ENCODE measurements at regions not wholly inside any gene's neighbourhood (a gene's known extent, or its start where the extent isn't known, plus 50 kb on each side); places are given as distances from the start of the nearest gene placed in this dataset.
"Not testable (repeated sequence)": the region's sequence is repeated elsewhere in the genome, so short reads cannot be mapped to it uniquely, and the experiment has no call there.

DNA sequence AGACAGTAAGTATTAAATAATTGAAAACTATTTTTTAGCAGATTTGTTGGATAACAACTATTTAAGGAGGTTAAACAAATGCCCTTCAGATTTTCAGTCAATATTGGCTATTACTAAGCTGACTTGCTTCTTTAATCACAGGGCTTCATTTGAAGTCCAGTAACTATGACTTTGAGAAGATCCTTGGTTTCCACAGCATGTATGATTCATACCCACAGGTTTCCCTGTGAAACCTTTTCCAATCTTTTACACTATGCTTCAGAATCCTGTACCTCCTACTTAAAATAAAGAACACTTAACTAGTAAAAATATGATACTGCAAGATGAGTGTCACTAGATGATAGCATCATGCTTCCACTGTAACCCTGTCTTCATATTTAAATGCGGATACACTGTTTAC, 211.9 kb downstream of the SPATA31A1 start:
- not testable (repeated sequence) for DNase-seq

DNA sequence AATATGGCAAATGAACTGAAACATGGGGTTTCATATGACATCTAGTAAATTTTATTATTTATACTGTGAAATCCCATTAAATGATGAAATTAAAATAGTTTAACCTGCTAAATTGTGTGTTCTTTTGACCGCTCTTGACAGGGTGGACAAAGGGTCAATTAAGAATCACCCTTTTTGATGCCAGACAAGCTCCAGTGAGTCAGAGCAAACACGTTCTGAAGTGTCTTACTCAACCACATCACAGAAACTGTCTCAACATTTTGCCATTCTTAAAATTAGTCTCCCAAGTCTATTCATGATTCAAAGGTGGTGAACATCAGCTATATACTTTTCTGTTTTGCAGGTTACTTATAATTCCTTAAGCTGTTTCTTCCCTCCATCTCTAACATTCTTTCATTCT, 213.4 kb downstream of the SPATA31A1 start:
- not testable (repeated sequence) for DNase-seq

DNA sequence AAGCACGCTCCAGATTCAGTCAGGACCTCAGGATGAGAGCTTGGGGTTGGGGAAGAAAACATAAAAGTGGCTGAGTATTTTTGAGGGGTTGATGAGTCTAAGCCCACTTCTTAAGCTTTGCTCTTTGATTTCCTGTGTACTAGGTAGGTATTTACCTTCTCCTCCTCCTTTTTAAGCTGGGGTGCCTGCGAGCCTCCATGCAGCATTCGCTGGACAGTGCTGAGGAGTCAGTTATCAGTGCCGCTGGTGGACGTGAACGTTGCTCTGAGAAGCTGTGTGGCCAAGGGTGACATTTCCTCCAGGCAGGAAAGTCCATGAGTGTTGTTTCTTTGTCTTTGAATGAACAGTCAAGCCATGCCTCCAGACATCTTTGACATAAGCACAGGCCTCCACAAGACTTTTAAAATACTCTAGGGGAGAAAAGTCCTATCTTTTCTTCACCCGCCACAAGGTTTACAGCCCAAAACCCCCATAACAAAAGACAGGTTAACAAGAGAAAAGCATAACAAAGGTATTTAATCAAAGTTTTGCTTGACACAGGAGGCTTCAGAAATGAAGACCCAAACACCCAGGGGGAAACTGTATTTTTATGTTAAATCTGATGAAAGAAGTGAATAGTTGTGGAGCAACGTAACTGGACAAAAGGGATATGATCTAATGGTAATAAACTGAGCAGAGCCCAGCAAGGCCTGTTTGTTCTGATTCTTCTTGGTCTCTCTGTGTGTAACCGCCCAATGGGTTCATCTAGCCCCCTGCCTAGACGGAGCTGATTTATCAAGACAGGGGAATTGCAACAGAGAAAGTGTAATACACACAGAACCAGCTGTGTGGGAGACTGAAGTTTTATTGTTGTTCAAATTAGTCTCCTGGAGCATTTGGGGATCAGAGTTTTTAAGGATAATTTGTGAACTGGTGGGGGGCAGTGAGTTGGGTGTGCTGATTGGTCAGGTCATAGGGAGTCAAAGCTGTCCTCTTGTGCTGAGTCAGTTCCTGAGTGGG, 217.9 kb downstream of the SPATA31A1 start:
- not testable (repeated sequence) for DNase-seq

DNA sequence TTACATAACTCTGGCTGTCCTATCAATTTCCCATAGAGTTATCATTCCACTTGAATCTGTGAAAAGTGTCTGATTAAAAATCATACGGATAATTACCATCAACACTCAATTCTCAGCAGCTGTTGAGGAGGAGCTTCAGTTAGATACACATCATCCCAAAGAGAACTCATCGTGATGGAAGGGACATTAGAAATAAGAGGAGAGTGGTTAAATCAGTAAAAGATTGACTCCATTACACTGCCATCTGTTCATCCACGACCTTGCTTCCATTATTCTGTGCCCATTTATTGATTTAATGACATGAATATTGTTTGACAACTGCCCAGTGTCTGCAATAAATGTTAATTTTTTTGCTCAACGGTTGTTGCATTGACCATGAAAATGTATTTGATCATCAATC, 223.5 kb downstream of the SPATA31A1 start:
- DNase-seq: not testable (repeated sequence)

DNA sequence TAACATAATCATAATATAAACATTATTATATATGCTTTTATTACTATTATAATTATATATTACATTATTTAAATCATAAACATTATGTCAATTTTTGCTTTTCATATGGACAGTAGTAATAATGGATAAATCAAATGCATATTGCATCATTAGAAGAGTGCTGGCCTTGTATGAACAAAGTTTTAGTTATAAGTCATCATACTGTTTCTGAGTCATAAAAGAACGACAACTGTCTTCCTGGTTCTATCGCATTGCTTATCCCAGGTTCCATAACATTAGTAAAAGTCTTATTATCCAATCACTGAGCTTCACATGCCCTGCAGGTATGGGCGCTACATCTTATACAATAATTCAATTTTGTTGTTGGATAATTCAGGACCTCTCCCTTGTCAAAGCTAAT, 225.8 kb downstream of the SPATA31A1 start:
- not testable (repeated sequence) for DNase-seq

DNA sequence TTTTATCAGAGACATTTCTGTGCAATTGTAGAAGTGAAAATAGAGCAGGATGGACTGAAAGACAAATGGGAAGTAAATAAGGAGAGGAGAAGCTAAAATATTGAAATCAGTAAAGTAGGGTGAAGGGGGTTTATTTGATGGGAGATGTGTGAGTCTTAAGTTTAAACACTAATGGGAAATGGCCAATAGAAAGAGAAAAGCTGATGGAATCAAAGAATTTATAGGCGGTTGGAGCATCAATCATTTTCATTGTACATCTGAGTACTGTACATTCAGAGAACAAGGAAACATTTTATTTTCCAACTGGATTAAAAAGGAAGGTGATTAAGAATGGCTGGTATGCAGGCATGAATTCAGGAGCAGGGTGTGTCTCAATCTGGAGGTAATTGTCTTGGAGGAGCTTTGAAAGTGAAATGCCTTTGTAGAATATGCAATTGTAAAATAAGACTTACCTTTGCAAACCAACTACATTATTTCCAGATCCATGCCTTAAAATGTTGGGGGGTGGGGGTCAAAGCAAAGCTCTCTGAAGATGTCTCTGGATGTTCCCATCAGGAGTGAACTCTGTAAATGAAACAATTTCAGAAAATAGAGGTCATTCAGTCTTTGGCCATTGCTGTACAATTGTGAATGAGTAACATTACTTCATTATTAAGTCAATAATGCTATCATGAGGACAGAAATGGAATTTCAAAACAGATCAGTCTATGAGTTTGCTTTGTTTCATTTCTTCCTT, 227.4 kb downstream of the SPATA31A1 start:
- not testable (repeated sequence) for DNase-seq

DNA sequence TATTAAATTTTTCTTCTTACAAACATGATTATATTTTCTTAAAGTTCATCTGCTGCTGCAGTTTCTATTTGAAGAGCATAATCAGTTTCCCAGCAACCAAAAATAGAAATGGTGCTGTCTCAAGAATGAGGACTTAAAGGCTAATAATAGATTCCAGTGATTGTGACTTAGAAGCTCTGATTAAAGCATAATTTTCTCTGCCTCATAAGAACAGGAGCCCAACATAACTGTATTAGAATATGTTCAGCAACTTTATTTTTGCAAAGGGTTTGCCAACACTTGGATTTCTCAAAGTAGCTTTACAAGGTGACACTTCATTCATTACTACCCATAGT, 227.9 kb downstream of the SPATA31A1 start:
- not testable (repeated sequence) for DNase-seq

DNA sequence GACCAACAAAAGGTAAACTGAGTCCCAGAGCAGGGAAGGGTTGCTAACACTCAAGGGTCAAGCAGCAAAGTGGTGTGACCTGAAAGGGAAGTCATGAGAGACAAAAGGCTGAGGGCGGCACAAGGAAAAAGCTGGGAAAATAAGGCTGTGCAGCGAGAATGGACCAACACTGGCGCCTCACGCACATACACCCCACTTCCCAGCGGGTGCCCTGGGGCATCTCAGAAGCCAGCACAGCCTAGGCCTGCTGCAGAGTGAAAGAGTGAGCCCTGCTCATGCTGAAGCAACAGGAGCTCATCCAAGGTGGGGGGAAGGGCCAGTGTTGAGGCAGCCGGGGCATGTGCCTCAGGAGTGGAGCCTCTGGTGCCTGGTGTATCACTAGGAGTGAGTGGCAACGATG, 229.8 kb downstream of the SPATA31A1 start:
- DNase-seq: not testable (repeated sequence)

DNA sequence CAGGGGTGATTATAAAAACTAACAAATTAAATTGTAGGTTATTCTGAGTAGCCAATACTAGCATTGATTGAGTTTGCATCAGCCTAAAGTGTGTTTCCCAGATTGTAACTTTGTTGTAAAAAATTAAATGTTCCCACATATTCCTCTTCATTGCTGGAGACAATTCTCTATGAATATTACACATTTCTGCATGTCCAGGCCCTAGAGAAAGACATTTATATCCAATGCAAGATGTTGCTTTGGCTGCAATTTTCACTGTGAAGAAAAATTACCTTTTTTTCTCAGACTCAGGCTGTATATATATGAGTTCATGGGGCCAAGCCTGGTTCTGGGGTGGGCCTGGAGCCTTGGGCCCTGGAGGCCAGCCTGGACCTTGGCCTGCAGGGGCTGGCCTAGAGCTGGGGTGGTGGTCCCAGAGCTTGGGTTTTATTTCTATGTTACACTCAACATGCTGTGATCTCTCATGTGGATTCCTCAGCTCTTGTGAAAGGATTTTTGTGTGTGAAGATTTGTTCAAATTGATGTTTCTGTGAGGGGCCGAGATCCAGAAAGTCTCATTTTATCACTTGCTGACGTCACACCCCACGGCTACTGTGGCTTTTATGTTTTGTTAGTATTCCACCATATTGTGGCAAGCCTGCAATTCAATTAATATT, 232.5 kb downstream of the SPATA31A1 start:
- no peak for TF ChIP-seq POLR2A (IDR thresholded peaks at IDR 0.05; ENCODE audit: low read length)
- TF ChIP-seq GATA1 (IDR thresholded peaks at IDR 0.05; ENCODE audit: low read depth, low read length): no peak
- peak in 1 of 2 experiments; percentile 12 for DNase-seq

DNA sequence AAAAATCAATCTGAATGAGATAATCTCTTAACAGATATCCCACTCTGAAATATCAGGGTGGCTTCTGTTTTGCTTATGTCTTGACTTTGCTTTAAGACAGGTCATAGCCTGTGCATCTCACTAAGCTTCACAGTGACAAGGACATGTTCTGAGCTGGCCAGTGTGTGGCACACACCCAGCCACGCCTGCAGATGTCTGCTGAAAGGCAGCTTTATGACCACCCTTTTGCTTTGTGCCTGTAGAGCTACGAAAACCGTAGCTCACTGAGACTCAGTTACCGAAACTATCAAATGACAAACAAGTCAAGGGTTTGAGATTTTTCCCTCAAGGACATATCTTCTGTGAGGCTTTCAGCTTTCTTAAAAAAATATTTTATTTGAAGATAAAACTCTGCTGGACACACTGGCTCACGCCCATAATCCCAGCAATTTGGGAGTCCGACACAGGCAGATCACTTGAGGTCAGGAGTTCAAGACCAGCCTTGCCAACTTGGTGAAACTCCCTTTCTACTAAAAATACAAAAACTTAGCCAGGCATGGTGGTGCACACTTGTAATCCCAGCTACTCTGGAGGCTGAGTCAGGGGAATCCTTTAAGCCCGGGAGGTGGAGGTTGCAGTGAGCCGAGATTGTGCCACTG, 233.2 kb downstream of the SPATA31A1 start:
- TF ChIP-seq POLR2A (IDR thresholded peaks at IDR 0.05; ENCODE audit: low read length) (no peak), GATA1 (IDR thresholded peaks at IDR 0.05; ENCODE audit: low read depth, low read length) (no peak)
- no peak for DNase-seq

DNA sequence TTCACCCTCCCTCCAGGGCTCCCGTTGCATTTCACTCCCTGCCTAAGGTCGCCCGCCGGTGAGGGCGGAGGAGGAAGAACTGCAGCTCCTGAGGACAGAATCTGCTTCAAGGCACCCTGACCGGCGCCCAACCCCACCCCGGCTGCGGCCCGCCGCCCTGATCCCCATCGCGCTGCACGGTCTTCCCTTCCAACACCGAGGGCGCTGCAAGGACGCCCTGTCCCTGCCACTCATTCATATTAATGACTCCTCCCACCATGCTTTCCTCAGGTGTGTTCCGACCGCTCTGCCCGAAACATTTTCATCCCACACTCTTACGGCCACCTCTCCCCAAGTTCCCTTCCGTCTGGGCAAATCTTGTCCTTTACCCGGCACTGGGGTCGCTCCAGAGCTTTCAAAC, 248.6 kb downstream of the SPATA31A1 start:
- DNase-seq: not testable (repeated sequence)

DNA sequence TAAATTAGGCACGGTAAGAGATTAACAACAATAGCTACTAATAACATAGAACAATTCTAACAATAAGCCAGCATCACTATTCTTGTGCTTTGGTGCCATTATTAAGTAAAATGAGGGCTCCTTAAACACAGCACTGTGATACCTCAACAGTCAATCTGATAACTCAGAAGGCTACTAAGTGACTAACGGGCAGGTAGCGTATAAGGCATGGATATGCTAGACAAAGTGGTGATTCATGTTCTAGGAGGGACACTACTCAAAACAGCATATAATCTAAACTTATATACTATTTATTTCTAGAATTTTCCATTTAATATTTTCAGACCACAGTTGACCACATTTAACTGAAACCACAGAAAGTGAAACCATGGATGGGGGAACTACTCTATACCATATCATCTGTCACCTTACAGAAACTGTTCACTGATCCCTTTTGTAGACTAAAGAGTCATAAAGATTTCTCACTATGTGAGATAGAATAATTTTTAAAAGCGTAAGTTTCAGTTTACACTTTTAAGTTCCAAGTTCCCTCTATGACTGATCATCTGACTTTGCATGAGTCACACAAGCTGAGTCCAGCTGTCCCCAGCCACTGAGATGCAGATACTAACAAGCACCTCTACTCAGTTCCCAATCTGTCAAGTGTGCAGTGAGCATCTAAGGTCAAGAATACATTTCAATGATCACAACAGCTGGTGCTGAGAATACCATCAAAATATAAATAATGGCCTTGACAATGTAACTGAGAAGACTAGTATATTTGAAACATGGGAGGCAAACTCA, 256.2 kb downstream of the SPATA31A1 start:
- not testable (repeated sequence) for DNase-seq

DNA sequence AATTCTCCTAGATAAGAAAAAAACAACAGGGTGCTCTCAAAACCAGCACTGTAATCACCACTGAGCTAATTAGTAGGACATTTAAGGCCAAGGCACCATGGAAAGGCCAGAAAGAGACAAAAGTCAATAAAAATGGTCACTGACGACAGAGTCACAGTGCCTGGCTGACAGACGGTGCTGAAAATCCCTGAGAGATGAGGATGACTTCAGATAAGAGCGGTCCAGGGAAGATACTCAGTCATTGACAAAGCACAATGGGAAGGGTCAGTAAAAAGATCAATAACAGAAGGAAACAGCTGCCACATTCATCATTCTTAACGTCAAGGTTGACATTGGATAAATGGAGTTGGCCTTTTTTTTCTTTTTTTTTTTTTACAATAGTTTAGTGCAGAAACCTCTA, 261.0 kb downstream of the SPATA31A1 start:
- DNase-seq: not testable (repeated sequence)

DNA sequence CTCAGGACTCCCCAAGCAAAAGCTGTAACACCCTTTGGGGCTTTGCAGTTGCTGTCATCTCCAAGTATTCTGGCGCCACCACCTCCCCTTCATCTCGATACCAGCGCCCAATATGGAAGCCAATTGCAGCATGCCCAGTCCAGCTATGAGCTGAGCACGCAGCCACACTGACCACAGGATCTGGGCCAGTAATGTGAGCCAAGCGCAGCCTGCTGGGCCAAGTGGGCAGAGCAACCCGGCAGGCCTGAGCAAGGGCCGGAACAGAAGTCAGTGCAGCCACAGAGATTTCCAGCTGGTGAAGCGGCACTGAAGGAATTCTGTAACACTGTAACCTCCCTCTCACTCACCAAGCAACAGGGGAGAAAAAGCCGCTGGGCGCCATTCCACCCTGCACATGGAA, 268.6 kb downstream of the SPATA31A1 start:
- DNase-seq: not testable (repeated sequence)

DNA sequence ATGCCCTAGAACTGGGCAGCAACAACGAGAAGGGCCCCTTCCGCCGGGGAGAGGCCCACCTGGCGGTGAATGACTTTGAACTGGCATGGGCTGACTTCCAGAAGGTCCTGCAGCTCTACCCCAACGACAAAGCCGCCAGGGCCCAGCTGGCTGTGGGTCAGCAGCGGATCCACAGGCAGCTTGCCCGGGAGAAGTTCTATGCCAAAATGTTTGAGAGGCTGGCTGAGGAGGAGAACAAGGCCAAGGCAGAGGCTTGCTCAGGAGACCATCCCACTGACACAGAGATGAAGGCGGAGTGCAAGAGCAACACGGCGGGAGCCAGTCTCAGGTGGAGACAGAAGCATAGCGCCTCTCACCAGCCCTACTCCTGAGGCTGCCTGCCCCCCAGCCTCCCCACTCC, 276.6 kb downstream of the SPATA31A1 start:
- DNase-seq: not testable (repeated sequence)

DNA sequence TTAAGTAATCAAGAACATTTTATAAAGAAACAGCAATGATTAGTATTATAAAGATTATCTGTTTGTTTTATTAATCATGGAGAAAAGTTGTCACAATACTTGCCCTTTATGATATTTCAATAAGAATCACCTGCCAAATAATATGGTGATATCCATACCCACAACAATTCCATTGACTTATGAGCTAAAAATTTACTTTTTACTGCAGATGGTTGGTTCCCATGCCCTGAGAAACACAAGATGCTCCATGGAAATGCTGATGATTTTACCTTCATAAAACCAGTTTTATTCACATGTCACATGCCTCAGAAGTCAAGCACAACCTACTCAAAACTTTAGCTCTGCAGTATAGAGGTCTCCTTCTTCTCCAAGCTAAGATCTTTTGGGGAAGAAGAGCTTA, 293.6 kb downstream of the SPATA31A1 start:
- DNase-seq: not testable (repeated sequence)

DNA sequence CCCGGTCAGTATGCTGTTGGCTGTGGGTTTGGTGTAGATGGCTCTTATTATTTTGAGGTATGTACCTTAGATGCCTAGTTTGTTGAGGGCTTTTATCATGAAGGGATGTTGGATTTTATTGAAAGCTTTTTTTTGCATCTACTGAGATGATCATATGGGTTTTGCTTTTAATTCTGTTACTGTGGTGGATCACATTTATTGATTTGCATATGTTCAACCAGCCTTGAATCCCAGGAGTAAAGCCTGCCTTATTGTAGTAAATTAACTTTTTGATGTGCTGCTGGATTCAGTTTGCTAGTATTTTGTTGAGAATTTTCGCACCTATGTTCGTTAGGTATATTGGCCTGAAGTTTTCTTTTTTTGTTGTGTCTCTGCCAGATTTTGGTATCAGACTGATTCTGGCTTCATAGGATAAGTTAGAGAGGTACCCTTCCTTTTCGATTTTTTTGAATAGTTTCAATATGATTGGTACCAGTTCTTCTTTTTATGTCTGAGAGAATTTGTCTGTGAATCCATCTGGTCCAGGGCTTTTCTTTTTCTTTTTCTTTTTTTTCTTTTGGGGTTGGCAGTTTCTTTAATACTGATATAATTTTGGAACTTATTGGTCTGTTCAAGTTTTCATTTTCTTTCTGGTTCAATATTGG, 301.6 kb downstream of the SPATA31A1 start:
- not testable (repeated sequence) for DNase-seq

DNA sequence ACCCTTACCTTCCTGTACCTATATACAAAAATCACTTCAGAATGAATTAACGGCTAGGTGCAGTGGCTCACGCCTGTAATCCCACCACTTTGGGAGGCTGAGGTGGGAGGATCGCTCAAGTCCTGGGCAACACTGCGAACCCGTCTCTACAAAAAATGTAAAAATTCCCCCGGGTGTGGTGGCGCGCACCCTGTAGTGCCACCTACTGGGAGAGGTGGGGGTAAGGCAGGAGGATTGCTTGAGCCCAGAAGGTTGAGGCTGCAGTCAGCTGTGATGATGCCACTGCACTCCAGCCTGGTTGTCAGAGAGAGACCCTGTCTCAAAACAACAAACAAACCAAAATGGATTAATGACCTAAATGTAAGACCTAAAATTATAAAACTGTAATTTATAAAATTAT, 307.6 kb downstream of the SPATA31A1 start:
- DNase-seq: not testable (repeated sequence)

DNA sequence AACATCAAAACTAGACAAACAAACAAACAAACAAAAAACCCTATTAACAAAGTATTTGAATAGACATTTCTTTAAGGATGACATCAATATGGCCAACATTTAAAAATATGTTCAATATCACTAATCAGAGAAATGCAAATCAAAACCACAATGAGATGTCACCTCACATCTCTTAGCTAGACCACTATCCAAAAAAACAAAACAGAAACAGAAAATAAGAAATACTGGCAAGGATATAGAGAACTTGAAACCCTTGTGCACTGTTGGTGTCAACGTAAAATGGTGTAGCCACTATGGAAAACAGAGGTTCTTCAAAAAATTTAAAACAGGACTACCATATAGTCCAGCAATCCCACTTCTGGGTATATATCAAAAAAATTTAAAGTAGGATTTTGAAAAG, 308.2 kb downstream of the SPATA31A1 start:
- DNase-seq: not testable (repeated sequence)

DNA sequence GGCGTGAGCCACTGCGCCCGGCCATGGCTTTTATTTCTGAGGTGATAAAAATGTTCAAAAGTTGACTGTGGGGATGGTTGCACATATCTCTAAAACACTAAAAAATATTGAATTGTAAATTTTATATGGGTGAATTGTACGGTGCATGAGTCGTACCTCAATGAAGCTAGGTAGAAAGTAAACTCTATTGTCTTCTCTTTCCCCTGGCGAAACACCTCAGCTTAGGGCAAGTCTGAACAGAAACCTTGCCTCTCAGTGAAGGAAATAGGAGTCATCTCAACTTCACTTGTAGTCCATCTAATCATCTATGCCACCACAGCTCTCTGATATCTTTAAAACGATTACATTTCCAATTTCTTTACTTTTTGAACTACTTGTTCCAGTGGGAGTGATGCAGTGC, 309.6 kb downstream of the SPATA31A1 start:
- not testable (repeated sequence) for DNase-seq
